ENCODE measurements at regions not wholly inside any gene's neighbourhood (a gene's known extent, or its start where the extent isn't known, plus 50 kb on each side); places are given as distances from the start of the nearest gene placed in this dataset.
"Not testable (repeated sequence)": the region's sequence is repeated elsewhere in the genome, so short reads cannot be mapped to it uniquely, and the experiment has no call there.

GRCh38 chr3:18725668-18726407 is 300.7 kb upstream of the SATB1 start:
- DNase-seq = no peak

GRCh38 chr3:18724456-18724855 is 299.3 kb upstream of the SATB1 start:
- no peak for DNase-seq

- no peak for DNase-seq
These were observed 298.2 kb upstream of the SATB1 start for GRCh38 chr3:18723206-18723810.

- DNase-seq = no peak
These were observed 295.4 kb upstream of the SATB1 start for GRCh38 chr3:18720543-18720942.

- no peak for DNase-seq
These were observed 292.5 kb upstream of the SATB1 start for GRCh38 chr3:18717598-18717997.

- DNase-seq = no peak
These were observed 291.7 kb upstream of the SATB1 start for GRCh38 chr3:18716821-18717220.

GRCh38 chr3:18716101-18716500 is 291.0 kb upstream of the SATB1 start:
- no peak for DNase-seq

- DNase-seq = no peak
These were observed 290.1 kb upstream of the SATB1 start for GRCh38 chr3:18715208-18715607.

- DNase-seq = no peak
These were observed 288.4 kb upstream of the SATB1 start for GRCh38 chr3:18713577-18713951.

GRCh38 chr3:18712713-18713576 is 287.8 kb upstream of the SATB1 start:
- DNase-seq = no peak

GRCh38 chr3:18704326-18704725 is 279.2 kb upstream of the SATB1 start:
- no peak for DNase-seq

- DNase-seq = no peak
These were observed 278.7 kb upstream of the SATB1 start for GRCh38 chr3:18703798-18704197.

- DNase-seq = not testable (repeated sequence)
These were observed 268.6 kb upstream of the SATB1 start for GRCh38 chr3:18693588-18694329.

- DNase-seq = no peak
These were observed 262.1 kb upstream of the SATB1 start for GRCh38 chr3:18687286-18687685.

GRCh38 chr3:18683900-18684299 is 258.8 kb upstream of the SATB1 start:
- DNase-seq = no peak

- no peak for DNase-seq
These were observed 256.7 kb upstream of the SATB1 start for GRCh38 chr3:18681818-18682345.

GRCh38 chr3:18680758-18681157 is 255.6 kb upstream of the SATB1 start:
- DNase-seq = no peak

- DNase-seq = no peak
These were observed 254.1 kb upstream of the SATB1 start for GRCh38 chr3:18679238-18679637.

GRCh38 chr3:18675197-18675596 is 250.1 kb upstream of the SATB1 start:
- DNase-seq = no peak

- DNase-seq = no peak
These were observed 247.4 kb upstream of the SATB1 start for GRCh38 chr3:18672561-18672960.

- DNase-seq = no peak
These were observed 245.6 kb upstream of the SATB1 start for GRCh38 chr3:18670759-18671158.

GRCh38 chr3:18669374-18669773 is 244.2 kb upstream of the SATB1 start:
- DNase-seq = no peak

GRCh38 chr3:18667552-18667951 is 242.4 kb upstream of the SATB1 start:
- no peak for DNase-seq
